ENCODE measurements at regions not wholly inside any gene's neighbourhood (a gene's known extent, or its start where the extent isn't known, plus 50 kb on each side); places are given as distances from the start of the nearest gene placed in this dataset.

GRCh38 chr1:181369416-181369815, 113.9 kb upstream of the CACNA1E start:
- H3K9me3 Mint-ChIP-seq, result peaks cover 1 to 33% (median 12%) of the 10 kb centered on the region in 7 donors
- no peak overlapping the region for H3K27ac Mint-ChIP-seq
- ATAC-seq (ENCODE audit: low read depth in 2 of 2) (no peak), DNase-seq (no peak)
- no peak overlapping the region for H3K4me3 Mint-ChIP-seq
- H3K36me3 Mint-ChIP-seq, result no peaks in the 10 kb centered on the region
- H3K27me3 Mint-ChIP-seq, result peaks cover 3 to 6% (median 4%) of the 10 kb centered on the region in 3 donors
- no peaks in the 10 kb centered on the region for H3K4me1 Mint-ChIP-seq

GRCh38 chr1:181383695-181384094, 99.6 kb upstream of the CACNA1E start:
- Mint-ChIP-seq H3K9me3 (peaks cover 0 to 5% (median 1%) of the 10 kb centered on the region in 7 donors), H3K4me1 (no peaks in the 10 kb centered on the region), H3K27me3 (peaks cover 10 to 27% (median 11%) of the 10 kb centered on the region in 3 donors), H3K4me3 (no peak overlapping the region), H3K27ac (no peak overlapping the region), H3K36me3 (no peaks in the 10 kb centered on the region)
- ATAC-seq (ENCODE audit: low read depth in 2 of 2) (no peak), DNase-seq (no peak)

- no peak for ATAC-seq (ENCODE audit: low read depth in 2 of 2)
- H3K36me3 Mint-ChIP-seq, result no peaks in the 10 kb centered on the region
- no peak overlapping the region for H3K4me3 Mint-ChIP-seq
- no peak for DNase-seq
- H3K27me3 Mint-ChIP-seq, result peaks cover 22 to 46% (median 23%) of the 10 kb centered on the region in 3 donors
- no peaks in the 10 kb centered on the region for H3K4me1 Mint-ChIP-seq
- no peak overlapping the region for H3K27ac Mint-ChIP-seq
- H3K9me3 Mint-ChIP-seq, result peaks cover 0 to 5% (median 0%) of the 10 kb centered on the region in 7 donors
Observed at GRCh38 chr1:181386340-181386739, 97.0 kb upstream of the CACNA1E start.

GRCh38 chr1:181386951-181387350, 96.4 kb upstream of the CACNA1E start:
- peaks cover 28 to 51% (median 28%) of the 10 kb centered on the region in 3 donors for H3K27me3 Mint-ChIP-seq
- no peak for ATAC-seq (ENCODE audit: low read depth in 2 of 2)
- no peak for DNase-seq
- no peaks in the 10 kb centered on the region for H3K4me1 Mint-ChIP-seq
- no peaks in the 10 kb centered on the region for H3K36me3 Mint-ChIP-seq
- peaks cover 0 to 6% (median 0%) of the 10 kb centered on the region in 7 donors for H3K9me3 Mint-ChIP-seq
- no peak overlapping the region for H3K4me3 Mint-ChIP-seq
- H3K27ac Mint-ChIP-seq, result no peak overlapping the region

- H3K36me3 Mint-ChIP-seq, result no peaks in the 10 kb centered on the region
- H3K4me3 Mint-ChIP-seq, result no peak overlapping the region
- H3K27ac Mint-ChIP-seq, result no peak overlapping the region
- peaks cover 35 to 58% (median 35%) of the 10 kb centered on the region in 3 donors for H3K27me3 Mint-ChIP-seq
- DNase-seq, result no peak
- H3K4me1 Mint-ChIP-seq, result no peaks in the 10 kb centered on the region
- no peak for ATAC-seq (ENCODE audit: low read depth in 2 of 2)
- H3K9me3 Mint-ChIP-seq, result peaks cover 0 to 6% (median 0%) of the 10 kb centered on the region in 7 donors
Observed at GRCh38 chr1:181387702-181388101, 95.6 kb upstream of the CACNA1E start.

- H3K4me3 Mint-ChIP-seq, result no peak overlapping the region
- no peak for DNase-seq
- no peaks in the 10 kb centered on the region for H3K4me1 Mint-ChIP-seq
- peaks cover 30 to 49% (median 36%) of the 10 kb centered on the region in 3 donors for H3K27me3 Mint-ChIP-seq
- no peak for ATAC-seq (ENCODE audit: low read depth in 2 of 2)
- no peaks in the 10 kb centered on the region for H3K36me3 Mint-ChIP-seq
- peaks cover 0 to 4% (median 0%) of the 10 kb centered on the region in 7 donors for H3K9me3 Mint-ChIP-seq
- H3K27ac Mint-ChIP-seq, result peak overlapping the region in 1 of 6 donors; percentile 34
Observed at GRCh38 chr1:181390410-181391077, 92.8 kb upstream of the CACNA1E start.

- peaks cover 26 to 40% (median 31%) of the 10 kb centered on the region in 3 donors for H3K27me3 Mint-ChIP-seq
Observed at GRCh38 chr1:181391301-181391900, 91.9 kb upstream of the CACNA1E start.

GRCh38 chr1:181392133-181392532, 91.2 kb upstream of the CACNA1E start:
- Mint-ChIP-seq H3K4me3 (no peak overlapping the region), H3K27me3 (peaks cover 26 to 40% (median 31%) of the 10 kb centered on the region in 3 donors), H3K4me1 (no peaks in the 10 kb centered on the region), H3K36me3 (no peaks in the 10 kb centered on the region), H3K27ac (no peak overlapping the region), H3K9me3 (peaks cover 0 to 4% (median 0%) of the 10 kb centered on the region in 7 donors)
- DNase-seq (no peak), ATAC-seq (ENCODE audit: low read depth in 2 of 2) (no peak)

More at GRCh38 chr1:181391301-181391900, 91.9 kb upstream of the CACNA1E start:
- Mint-ChIP-seq H3K9me3 (peaks cover 0 to 4% (median 0%) of the 10 kb centered on the region in 7 donors), H3K36me3 (no peaks in the 10 kb centered on the region), H3K27ac (no peak overlapping the region), H3K4me3 (no peak overlapping the region), H3K4me1 (no peaks in the 10 kb centered on the region)
- DNase-seq (no peak), ATAC-seq (ENCODE audit: low read depth in 2 of 2) (no peak)

GRCh38 chr1:181392613-181393220, 90.6 kb upstream of the CACNA1E start:
- no peak overlapping the region for H3K27ac Mint-ChIP-seq
- H3K4me1 Mint-ChIP-seq, result no peaks in the 10 kb centered on the region
- ATAC-seq (ENCODE audit: low read depth in 2 of 2) (no peak), DNase-seq (no peak)
- peaks cover 0 to 4% (median 0%) of the 10 kb centered on the region in 7 donors for H3K9me3 Mint-ChIP-seq
- H3K36me3 Mint-ChIP-seq, result no peaks in the 10 kb centered on the region
- peaks cover 28 to 41% (median 31%) of the 10 kb centered on the region in 3 donors for H3K27me3 Mint-ChIP-seq
- no peak overlapping the region for H3K4me3 Mint-ChIP-seq

GRCh38 chr1:181394766-181395165, 88.6 kb upstream of the CACNA1E start:
- Mint-ChIP-seq H3K27me3 (peaks cover 24 to 37% (median 29%) of the 10 kb centered on the region in 3 donors), H3K27ac (no peak overlapping the region), H3K4me1 (no peaks in the 10 kb centered on the region), H3K4me3 (no peak overlapping the region), H3K9me3 (peaks cover 0 to 4% (median 0%) of the 10 kb centered on the region in 7 donors), H3K36me3 (no peaks in the 10 kb centered on the region)
- no peak for DNase-seq
- no peak for ATAC-seq (ENCODE audit: low read depth in 2 of 2)

- Mint-ChIP-seq H3K4me1 (no peaks in the 10 kb centered on the region), H3K27me3 (peaks cover 22 to 32% (median 26%) of the 10 kb centered on the region in 3 donors), H3K36me3 (no peaks in the 10 kb centered on the region), H3K9me3 (peaks cover 0 to 4% (median 0%) of the 10 kb centered on the region in 7 donors), H3K27ac (no peak overlapping the region), H3K4me3 (no peak overlapping the region)
- no peak for DNase-seq
- ATAC-seq (ENCODE audit: low read depth in 2 of 2), result no peak
Observed at GRCh38 chr1:181396171-181396670, 87.1 kb upstream of the CACNA1E start.

GRCh38 chr1:181396811-181397210, 86.5 kb upstream of the CACNA1E start:
- Mint-ChIP-seq H3K4me3 (no peak overlapping the region), H3K9me3 (peaks cover 0 to under 1% (median 0%) of the 10 kb centered on the region in 7 donors), H3K27me3 (peaks cover 19 to 32% (median 22%) of the 10 kb centered on the region in 3 donors), H3K27ac (no peak overlapping the region), H3K4me1 (no peaks in the 10 kb centered on the region), H3K36me3 (no peaks in the 10 kb centered on the region)
- DNase-seq, result no peak
- no peak for ATAC-seq (ENCODE audit: low read depth in 2 of 2)

- no peak overlapping the region for H3K27ac Mint-ChIP-seq
Observed at GRCh38 chr1:181397845-181398244, 85.5 kb upstream of the CACNA1E start.

More at GRCh38 chr1:181397845-181398244, 85.5 kb upstream of the CACNA1E start:
- no peak for DNase-seq
- Mint-ChIP-seq H3K9me3 (no peaks in the 10 kb centered on the region), H3K27me3 (peaks cover 9 to 29% (median 12%) of the 10 kb centered on the region in 3 donors), H3K36me3 (no peaks in the 10 kb centered on the region), H3K4me1 (no peaks in the 10 kb centered on the region), H3K4me3 (no peak overlapping the region)
- ATAC-seq (ENCODE audit: low read depth in 2 of 2), result no peak
